Epithelial cell of proximal tubule (primary cell): ENCODE measurements at regions not wholly inside any gene's neighbourhood (a gene's known extent, or its start where the extent isn't known, plus 50 kb on each side); places are given as distances from the start of the nearest gene placed in this dataset.

Source experiments
- DNase-seq: peaks from one replicate; pipeline ENCODE4 v3.0.0-alpha.2; 2011; ENCODE audit warnings: low read depth
- H3K4me3 ChIP-seq: 2 replicates; pipeline ENCODE4 v1.5.1; 2011; ENCODE audit warnings: low read depth, mild to moderate bottlenecking, low read length
- TF ChIP-seq, protein P1 (sequence below): conservative IDR thresholded peaks from 2 replicates; pipeline ENCODE4 v1.5.1; 2012; ENCODE audit warnings: low read depth, mild to moderate bottlenecking, low read length

DNA sequence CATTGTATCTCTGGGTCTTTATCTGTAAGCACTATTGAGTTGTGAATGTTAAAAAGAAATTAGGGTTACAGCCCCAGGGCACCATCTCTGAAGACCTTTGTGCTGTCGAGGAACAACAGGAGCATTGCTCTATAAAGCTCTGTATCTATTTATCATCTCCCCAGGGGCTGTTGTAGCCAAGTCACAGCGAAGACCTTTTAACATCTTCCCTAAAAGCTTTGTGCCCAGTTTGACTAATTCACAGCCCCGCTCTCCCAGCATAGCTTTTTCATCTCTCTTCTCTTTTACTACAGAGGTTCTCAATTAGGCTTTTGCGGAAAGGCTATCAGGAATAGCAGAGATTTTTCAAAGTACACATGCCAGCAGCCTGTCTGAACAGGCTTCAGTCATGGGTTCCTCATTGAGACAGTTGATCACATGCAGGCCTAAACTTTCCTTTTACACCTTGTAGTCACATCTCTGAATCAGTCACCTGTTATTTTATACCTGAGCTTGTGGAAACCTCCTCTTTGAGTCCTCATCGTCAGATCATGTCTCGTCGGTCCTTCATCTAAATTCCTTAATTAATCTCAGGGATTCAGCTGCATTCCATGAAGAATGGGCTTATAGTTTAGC, 140.5 kb downstream of the NPR3 start:
- no peak overlapping the region for H3K4me3 ChIP-seq
- no peak for DNase-seq
- TF ChIP-seq, protein P1, sequence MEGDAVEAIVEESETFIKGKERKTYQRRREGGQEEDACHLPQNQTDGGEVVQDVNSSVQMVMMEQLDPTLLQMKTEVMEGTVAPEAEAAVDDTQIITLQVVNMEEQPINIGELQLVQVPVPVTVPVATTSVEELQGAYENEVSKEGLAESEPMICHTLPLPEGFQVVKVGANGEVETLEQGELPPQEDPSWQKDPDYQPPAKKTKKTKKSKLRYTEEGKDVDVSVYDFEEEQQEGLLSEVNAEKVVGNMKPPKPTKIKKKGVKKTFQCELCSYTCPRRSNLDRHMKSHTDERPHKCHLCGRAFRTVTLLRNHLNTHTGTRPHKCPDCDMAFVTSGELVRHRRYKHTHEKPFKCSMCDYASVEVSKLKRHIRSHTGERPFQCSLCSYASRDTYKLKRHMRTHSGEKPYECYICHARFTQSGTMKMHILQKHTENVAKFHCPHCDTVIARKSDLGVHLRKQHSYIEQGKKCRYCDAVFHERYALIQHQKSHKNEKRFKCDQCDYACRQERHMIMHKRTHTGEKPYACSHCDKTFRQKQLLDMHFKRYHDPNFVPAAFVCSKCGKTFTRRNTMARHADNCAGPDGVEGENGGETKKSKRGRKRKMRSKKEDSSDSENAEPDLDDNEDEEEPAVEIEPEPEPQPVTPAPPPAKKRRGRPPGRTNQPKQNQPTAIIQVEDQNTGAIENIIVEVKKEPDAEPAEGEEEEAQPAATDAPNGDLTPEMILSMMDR, result no peak

DNA sequence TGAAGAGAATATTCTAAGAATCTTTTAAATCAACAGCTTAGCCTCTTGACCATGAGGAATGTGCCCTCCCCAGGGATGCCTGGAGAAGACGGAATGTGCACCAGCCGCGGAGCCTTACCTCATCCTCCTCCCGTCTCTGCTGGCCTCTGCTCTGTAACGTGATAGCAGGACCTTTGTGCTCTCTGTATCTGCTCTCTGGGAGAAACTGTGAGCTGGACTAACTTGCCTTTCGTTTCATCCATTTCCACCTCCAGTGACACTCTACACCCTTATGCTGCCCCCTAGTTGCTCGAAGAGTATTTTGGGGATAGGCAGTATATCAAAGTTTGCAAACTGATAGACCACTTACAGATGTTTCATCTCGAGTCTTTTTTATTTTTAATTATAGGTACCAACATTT, 141.4 kb downstream of the NPR3 start:
- DNase-seq, result peak; percentile 62

GRCh38 chr5:32852976-32853375, 141.9 kb downstream of the NPR3 start:
- DNase-seq, result no peak
- TF ChIP-seq, protein P1, result no peak
- no peak overlapping the region for H3K4me3 ChIP-seq

More for the DNA sequence above, 141.4 kb downstream of the NPR3 start:
- H3K4me3 ChIP-seq, result no peak overlapping the region
- TF ChIP-seq, protein P1, result peak; percentile 60

DNA sequence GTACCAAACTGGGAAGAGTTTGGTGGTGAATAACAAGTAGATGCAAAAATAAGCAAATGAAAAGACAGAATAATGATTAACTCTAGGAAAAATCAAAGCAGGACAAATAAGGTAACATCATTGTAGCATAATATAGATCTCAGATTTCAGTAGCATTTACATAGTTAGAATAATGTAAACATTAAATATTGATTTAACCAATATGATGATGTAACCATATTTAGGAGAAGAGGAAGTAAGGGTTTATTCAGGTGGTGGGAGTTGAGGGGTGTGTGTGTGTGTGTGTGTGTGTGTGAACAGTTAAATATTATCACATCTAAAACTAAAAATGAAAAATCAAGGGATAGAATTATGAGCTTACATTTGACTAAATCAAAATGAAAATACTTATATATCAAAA, 143.4 kb downstream of the NPR3 start:
- H3K4me3 ChIP-seq, result no peak overlapping the region
- TF ChIP-seq, protein P1, result no peak
- no peak for DNase-seq

GRCh38 chr5:32859211-32859641, 148.1 kb downstream of the NPR3 start:
- TF ChIP-seq, protein P1, result no peak
- no peak overlapping the region for H3K4me3 ChIP-seq
- DNase-seq, result no peak

- TF ChIP-seq, protein P1, result no peak
- no peak for DNase-seq
- H3K4me3 ChIP-seq, result no peak overlapping the region
Measured at GRCh38 chr5:32865475-32865874, 154.4 kb downstream of the NPR3 start.

DNA sequence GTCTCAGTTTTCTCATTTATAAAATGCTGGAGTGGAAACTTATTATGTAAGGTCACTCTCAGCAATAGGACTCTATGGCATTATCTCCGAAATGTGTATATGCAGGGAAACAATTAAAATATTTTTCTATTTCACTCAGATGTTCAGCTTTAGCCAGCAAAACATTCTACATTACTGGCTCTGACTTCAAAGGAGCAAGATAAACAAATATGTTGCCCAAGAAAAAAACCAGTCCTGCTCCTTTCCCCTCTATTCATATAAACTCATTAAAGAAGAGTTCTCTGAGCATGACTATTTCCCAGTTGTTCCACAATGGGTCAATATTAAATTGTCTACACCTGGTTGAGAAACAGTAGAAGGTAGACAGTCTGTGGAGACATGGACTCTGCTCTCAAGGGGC, 155.0 kb downstream of the NPR3 start:
- TF ChIP-seq, protein P1, result no peak
- H3K4me3 ChIP-seq, result no peak overlapping the region
- DNase-seq, result no peak
